T-helper 1 cell (primary cell): ENCODE measurements at regions not wholly inside any gene's neighbourhood (a gene's known extent, or its start where the extent isn't known, plus 50 kb on each side); places are given as distances from the start of the nearest gene placed in this dataset.
"Not testable (repeated sequence)": the region's sequence is repeated elsewhere in the genome, so short reads cannot be mapped to it uniquely, and the experiment has no call there.

ENCODE experiments used
- DNase-seq, 5 donors: peaks; one replicate each; pipeline ENCODE4 v3.0.0-alpha.2; 2012 to 2020

- no peak for DNase-seq
Measured at GRCh38 chr2:62410015-62410453, 96.0 kb downstream of the TMEM17 start.

DNA sequence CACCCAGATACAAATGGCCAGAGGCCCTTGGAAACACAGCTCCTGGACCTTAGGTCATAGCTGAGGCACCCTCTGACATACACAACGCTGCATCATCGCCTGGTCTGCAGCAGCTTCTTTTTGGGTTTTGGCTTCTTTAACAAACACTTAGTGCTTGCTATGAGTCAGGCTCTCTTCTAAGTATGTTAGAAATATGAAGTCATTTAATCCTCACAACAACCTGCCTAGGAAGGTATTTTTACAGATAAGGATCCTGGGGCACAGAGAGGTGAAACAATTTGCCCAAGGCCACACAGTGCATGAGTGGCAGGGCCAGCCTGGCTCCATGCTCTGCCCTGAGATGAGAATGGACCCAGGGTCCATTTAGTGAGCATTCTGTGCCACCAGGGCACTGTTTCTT, 96.6 kb downstream of the TMEM17 start:
- DNase-seq: no peak

DNA sequence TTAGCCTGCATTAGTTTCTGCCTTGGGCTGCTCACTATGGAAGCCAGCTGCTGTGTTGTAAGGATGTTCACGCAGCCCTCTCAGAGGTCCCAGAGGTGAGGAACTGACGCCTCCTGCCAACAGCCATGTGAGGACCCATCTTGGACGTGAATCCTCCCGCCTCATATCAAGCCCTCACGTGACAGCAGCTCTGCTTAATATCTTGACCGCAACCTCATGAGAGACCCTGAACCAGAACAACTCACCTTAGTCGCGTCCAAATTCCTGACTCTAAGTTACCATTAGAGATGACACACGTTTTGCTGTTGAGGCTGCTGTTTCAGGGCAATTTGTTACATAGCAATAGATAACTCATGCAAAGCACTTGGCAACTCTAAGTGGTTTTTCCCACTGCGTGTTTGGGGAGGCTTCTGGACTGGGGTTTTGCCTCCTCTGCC, 97.7 kb downstream of the TMEM17 start:
- DNase-seq: no peak

- DNase-seq: no peak
Measured at GRCh38 chr2:62407838-62408237, 98.2 kb downstream of the TMEM17 start.

DNA sequence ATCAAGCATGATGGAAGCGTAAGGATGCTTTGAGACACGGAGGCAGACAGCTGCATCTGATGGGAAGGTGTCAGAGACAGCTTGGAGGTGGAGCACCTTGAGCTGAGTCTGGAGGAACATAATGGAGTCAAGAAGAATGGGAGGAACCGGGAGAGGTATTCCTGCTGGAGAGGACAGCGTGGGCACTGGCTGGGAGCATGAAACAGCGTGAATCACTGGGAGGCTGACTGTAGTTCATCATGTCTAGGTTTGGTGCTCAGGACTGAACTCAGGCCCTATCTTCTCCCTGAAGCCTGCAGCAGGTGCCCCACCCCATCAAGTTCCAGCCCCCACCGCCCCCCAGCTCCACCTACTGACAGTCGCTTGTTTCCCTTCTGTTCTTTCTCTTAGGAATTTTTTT, 98.6 kb downstream of the TMEM17 start:
- DNase-seq: no peak

GRCh38 chr2:62406573-62407043, 99.4 kb downstream of the TMEM17 start:
- no peak for DNase-seq

- DNase-seq: no peak
Measured at GRCh38 chr2:62404913-62405312, 101.1 kb downstream of the TMEM17 start.

DNA sequence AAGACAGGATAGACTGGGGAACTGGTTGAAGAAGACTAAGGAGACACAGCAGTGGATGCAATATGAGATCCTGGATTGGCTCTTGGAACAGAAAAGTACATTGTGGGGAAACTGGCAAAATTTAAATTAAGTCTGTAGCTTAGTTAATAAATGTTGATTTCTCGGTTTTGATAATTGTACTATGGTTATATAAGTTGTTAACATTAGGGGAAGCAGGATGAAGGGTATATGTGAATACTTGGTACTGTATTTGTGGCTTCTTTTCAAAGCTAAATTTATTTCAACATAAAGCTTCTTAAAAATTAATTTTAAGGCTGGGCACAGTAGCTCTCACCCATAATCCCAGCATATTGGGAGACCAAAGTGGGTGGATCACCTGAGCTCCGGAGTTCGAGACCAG, 103.8 kb downstream of the TMEM17 start:
- no peak for DNase-seq

DNA sequence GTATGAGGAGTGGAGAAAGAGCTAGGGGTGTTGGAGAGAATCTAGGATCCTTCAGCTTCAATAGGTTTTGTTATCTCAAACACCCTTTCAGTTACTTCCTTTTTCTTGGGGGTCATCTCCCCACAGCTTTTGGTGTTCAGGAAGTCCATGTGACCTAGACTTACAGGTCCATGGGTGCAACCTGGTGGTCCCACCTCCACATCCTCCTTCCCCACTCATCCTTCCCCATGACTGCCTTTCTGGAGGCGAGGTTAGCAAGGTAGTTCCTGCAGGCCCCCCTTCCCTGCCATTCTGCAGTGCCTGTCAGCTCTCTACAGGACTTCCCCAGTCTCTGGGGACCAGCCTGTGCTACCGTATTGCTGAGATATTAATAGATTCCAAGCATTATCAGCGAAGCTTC, 107.6 kb downstream of the TMEM17 start:
- DNase-seq: no peak

GRCh38 chr2:62396880-62397279, 109.1 kb downstream of the TMEM17 start:
- no peak for DNase-seq

DNA sequence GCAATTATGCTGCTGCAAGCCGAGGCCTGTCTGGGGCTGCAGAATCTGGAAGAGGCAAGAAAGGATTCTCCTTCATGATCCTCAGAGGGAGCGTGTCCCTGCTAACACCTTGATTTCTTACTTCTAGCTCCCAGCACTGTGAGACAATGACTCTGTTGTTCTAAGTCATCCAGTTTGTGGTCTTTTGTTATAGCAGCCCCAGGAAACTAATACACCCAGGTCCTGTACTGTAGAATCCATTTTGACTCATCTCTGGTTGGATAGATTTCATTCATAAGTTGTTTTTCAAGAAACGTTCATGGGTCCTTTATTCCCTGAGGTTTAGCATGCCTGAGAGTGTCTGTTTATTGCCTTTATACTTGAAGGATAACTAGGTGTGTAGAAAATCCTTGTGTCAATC, 112.7 kb downstream of the TMEM17 start:
- no peak for DNase-seq

GRCh38 chr2:62391696-62392095, 114.3 kb downstream of the TMEM17 start:
- DNase-seq: no peak

DNA sequence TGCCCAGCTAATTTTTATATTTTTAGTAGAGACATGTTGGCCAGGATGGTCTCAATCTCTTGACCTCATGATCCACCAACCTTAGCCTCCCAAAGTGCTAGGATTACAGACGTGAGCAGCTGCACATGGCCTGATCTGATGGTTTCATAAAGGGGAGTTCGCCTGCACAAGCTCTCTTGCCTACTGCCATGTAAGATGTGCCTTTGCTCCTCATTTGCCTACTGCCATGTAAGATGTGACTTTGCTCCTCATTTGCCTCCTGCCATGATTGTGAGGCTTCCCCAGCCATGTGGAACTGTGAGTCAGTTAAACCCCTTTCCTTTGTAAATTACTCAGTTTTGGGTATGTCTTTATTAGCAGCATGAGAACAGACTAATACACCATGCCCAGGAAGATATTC, 119.6 kb downstream of the TMEM17 start:
- DNase-seq: not testable (repeated sequence)

- no peak for DNase-seq
Measured at GRCh38 chr2:62383846-62384245, 122.1 kb downstream of the TMEM17 start.

- DNase-seq: no peak
Measured at GRCh38 chr2:62382757-62383156, 123.2 kb downstream of the TMEM17 start.

DNA sequence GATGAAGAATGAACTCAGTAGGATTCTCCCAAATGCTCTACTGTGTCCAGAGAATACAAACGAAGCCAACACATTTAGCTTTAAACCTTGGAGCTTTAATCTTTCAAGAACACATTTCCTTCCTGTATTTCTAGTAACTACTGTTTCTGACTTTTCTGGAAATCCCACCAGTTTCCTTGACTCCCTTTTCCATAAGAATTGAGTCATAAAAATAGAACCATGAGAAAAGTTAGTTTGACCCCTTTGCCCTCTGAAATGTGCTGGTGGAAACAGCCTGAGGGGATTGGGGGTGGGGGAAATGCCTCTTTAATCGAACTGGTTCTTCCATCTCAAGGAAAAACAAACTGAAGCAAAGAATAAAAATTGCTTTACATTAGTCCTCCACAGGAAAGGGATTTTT, 123.9 kb downstream of the TMEM17 start:
- DNase-seq: no peak

- DNase-seq: no peak
Measured at GRCh38 chr2:62381656-62382055, 124.3 kb downstream of the TMEM17 start.

DNA sequence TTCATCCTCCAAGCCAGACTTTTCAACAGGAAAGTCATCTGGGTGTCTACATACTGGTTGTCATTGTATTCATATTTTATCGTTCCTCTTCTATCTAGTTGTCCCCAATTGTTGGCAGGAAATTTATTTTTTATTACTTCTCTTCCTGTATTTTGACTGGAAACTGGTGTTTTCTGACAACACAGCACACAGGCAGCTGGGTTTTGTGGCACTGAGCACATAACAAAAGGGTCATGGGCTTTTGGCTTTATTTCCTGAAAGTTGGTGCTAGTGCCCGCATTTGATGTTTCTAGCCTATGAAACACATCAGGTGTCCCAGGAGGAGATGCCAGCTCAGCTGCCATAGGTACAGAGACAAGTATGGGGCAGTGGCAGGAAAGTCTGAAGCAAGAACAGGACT, 126.4 kb downstream of the TMEM17 start:
- no peak for DNase-seq

- DNase-seq: no peak
Measured at GRCh38 chr2:62375113-62375420, 130.9 kb downstream of the TMEM17 start.

DNA sequence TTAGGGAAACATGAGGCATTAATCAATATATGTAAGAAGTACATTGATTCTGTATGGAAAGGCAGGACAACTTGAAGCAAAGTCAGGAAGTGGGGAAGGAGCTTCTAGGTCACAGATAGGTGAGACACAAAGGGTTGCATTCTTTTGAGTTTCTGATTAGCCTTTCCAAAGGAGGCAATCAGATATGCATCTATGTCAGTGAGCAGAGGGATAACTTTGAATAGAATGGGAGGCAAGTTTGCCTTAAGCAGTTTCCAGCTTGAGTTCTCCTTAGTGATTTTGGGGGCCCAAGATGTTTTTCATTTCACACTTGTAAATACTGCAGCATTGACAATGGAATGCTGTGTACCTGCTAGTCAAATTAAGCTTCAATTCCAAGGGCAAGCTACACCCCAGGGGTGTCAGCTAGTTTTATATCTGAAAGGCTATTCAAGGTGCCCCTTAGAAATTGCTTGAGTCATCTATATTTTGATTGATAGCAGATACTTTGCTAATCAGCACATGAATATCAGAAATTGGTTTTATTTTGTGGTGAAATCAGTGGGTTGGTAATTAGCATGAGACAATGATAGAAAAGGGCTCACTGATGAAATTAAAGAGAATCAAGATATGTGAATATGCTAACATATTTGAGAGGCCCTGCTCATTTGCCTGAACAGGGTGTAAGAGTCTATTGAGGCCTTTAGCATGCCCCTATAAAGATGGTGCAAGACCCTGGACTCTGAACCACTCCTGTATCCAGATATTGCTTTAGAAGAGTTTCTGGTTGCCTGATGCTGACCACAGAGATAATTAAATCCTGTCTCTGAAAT, 131.5 kb downstream of the TMEM17 start:
- DNase-seq: no peak

- no peak for DNase-seq
Measured at GRCh38 chr2:62372824-62373223, 133.2 kb downstream of the TMEM17 start.

DNA sequence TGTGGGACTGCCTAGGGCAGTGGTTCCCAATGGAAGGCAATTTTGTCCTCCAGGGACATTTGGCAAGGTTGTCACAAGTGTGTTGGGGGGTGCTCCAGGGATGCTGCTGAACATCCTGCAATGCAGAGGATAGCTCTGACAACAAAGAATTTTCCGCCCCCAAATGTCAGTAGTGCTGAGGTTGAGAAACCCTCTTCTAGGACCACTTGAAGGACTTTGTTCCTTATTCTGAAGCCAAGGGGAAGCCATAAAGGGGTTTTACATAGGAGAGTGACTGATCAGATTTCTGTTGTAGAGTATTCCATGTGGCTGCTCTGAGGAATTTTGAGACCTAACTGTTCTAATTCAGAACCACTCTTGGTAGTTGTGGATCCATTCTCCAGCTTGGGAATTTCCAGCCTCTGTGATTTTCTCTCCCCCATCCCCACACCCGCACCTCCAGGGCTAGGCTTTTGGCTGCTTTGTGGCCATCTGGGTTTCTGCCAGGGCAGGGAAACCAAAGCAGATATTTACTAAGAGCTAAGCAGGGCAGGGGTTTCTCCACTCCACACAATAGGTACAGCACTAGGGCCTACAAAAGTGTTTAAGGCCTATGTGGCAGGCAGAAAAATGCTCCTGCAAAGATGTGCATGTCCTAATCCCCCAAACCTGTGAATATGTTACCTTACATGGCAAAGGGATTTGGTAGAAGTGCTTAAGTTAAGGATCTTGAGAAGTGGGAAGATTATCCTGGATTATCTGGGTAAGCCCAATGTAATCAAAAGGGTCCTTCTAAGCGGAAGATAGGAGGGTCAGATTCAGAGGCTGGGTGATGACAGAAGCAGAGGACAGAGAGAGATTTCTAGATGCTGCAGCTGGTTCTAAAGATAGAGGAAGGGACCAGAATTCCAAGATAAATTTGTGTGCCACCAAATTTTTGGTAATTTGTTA, 135.4 kb downstream of the TMEM17 start:
- DNase-seq: no peak

GRCh38 chr2:62369541-62370202, 136.3 kb downstream of the TMEM17 start:
- DNase-seq: no peak
